HG03103 (cell line): ENCODE measurements at regions not wholly inside any gene's neighbourhood (a gene's known extent, or its start where the extent isn't known, plus 50 kb on each side); places are given as distances from the start of the nearest gene placed in this dataset.
"Not testable (repeated sequence)": the region's sequence is repeated elsewhere in the genome, so short reads cannot be mapped to it uniquely, and the experiment has no call there.

Experiments used
- ATAC-seq: cut with Tn5 transposase; IDR thresholded peaks from one replicate; pipeline ENCODE4 v1.9.1; 2021; ENCODE audit warnings: low read depth; ENCODE audit not compliant: unreplicated experiment

- ATAC-seq = no peak
These were observed 488.4 kb downstream of the PREX1 start for GRCh38 chr20:48339190-48339985.

GRCh38 chr20:48338717-48339116 lies 489.1 kb downstream of the PREX1 start:
- ATAC-seq = no peak

GRCh38 chr20:48336597-48336996 lies 491.2 kb downstream of the PREX1 start:
- no peak for ATAC-seq

- ATAC-seq = no peak
These were observed 492.3 kb downstream of the PREX1 start for GRCh38 chr20:48335308-48336050.

- ATAC-seq = no peak
These were observed 494.1 kb downstream of the PREX1 start for GRCh38 chr20:48333707-48334106.

- no peak for ATAC-seq
These were observed 495.2 kb downstream of the PREX1 start for GRCh38 chr20:48332555-48332954.

- ATAC-seq = no peak
These were observed 496.1 kb downstream of the PREX1 start for GRCh38 chr20:48331518-48332286.

GRCh38 chr20:48329676-48330664 lies 497.8 kb downstream of the PREX1 start:
- no peak for ATAC-seq

GRCh38 chr20:48329031-48329615 lies 498.7 kb downstream of the PREX1 start:
- no peak for ATAC-seq

- ATAC-seq = not testable (repeated sequence)
These were observed 500.0 kb downstream of the PREX1 start for GRCh38 chr20:48327848-48328247.

- no peak for ATAC-seq
These were observed 500.9 kb downstream of the PREX1 start for GRCh38 chr20:48326868-48327267.

GRCh38 chr20:48326434-48326691 lies 501.4 kb downstream of the PREX1 start:
- ATAC-seq = no peak

- ATAC-seq = no peak
These were observed 502.0 kb downstream of the PREX1 start for GRCh38 chr20:48325656-48326433.

- ATAC-seq = no peak
These were observed 503.1 kb downstream of the PREX1 start for GRCh38 chr20:48324744-48325143.

- ATAC-seq = no peak
These were observed 506.5 kb downstream of the PREX1 start for GRCh38 chr20:48321271-48321670.

- ATAC-seq = no peak
These were observed 507.7 kb downstream of the PREX1 start for GRCh38 chr20:48319943-48320584.

GRCh38 chr20:48317578-48317977 lies 510.2 kb downstream of the PREX1 start:
- no peak for ATAC-seq

GRCh38 chr20:48314925-48315592 lies 512.7 kb downstream of the PREX1 start:
- ATAC-seq = no peak
